ENCODE measurements at regions not wholly inside any gene's neighbourhood (a gene's known extent, or its start where the extent isn't known, plus 50 kb on each side); places are given as distances from the start of the nearest gene placed in this dataset.

GRCh38 chr2:147204102-147204501, 640.7 kb upstream of the ACVR2A start:
- TF ChIP-seq, protein P1, sequence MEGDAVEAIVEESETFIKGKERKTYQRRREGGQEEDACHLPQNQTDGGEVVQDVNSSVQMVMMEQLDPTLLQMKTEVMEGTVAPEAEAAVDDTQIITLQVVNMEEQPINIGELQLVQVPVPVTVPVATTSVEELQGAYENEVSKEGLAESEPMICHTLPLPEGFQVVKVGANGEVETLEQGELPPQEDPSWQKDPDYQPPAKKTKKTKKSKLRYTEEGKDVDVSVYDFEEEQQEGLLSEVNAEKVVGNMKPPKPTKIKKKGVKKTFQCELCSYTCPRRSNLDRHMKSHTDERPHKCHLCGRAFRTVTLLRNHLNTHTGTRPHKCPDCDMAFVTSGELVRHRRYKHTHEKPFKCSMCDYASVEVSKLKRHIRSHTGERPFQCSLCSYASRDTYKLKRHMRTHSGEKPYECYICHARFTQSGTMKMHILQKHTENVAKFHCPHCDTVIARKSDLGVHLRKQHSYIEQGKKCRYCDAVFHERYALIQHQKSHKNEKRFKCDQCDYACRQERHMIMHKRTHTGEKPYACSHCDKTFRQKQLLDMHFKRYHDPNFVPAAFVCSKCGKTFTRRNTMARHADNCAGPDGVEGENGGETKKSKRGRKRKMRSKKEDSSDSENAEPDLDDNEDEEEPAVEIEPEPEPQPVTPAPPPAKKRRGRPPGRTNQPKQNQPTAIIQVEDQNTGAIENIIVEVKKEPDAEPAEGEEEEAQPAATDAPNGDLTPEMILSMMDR (IDR thresholded peaks at IDR 0.05), result no peak
- no peak for TF ChIP-seq POLR2A (IDR thresholded peaks at IDR 0.05)
- no peak for TF ChIP-seq POLR2AphosphoS5 (IDR thresholded peaks at IDR 0.05)

Measured in sigmoid colon (tissue), 4 donors.